ENCODE measurements at regions not wholly inside any gene's neighbourhood (a gene's known extent, or its start where the extent isn't known, plus 50 kb on each side); places are given as distances from the start of the nearest gene placed in this dataset.

DNA sequence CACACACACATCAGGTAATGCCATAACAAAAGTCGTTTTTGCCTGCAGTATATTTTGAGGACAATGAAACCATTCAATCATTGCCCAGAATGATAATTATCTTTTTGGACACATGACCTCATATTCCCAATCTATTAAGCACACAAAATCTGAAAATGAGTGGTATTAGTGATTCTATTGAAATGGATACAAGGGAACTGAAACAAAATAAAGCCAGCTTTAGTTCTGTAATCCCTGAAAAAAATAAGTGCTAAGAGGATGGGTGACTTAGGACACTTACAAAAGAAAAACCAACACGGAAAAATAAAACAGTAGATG, 128.3 kb upstream of the MAF start:
- H3K4me1 ChIP-seq (ENCODE audit: insufficient read depth, low read length, poor library complexity, severe bottlenecking): no peaks in the 10 kb centered on the region
- no peaks in the 10 kb centered on the region for H3K36me3 ChIP-seq (ENCODE audit: insufficient read depth, low read length, poor library complexity, severe bottlenecking)
- DNase-seq (ENCODE audit: low spot score): no peak
- TF ChIP-seq EZH2 (IDR thresholded peaks at IDR 0.05; ENCODE audit: borderline replicate concordance, low read depth, low read length, poor library complexity, severe bottlenecking): no peak
- TF ChIP-seq, protein P1, sequence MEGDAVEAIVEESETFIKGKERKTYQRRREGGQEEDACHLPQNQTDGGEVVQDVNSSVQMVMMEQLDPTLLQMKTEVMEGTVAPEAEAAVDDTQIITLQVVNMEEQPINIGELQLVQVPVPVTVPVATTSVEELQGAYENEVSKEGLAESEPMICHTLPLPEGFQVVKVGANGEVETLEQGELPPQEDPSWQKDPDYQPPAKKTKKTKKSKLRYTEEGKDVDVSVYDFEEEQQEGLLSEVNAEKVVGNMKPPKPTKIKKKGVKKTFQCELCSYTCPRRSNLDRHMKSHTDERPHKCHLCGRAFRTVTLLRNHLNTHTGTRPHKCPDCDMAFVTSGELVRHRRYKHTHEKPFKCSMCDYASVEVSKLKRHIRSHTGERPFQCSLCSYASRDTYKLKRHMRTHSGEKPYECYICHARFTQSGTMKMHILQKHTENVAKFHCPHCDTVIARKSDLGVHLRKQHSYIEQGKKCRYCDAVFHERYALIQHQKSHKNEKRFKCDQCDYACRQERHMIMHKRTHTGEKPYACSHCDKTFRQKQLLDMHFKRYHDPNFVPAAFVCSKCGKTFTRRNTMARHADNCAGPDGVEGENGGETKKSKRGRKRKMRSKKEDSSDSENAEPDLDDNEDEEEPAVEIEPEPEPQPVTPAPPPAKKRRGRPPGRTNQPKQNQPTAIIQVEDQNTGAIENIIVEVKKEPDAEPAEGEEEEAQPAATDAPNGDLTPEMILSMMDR (conservative IDR thresholded peaks at IDR 0.05; ENCODE audit: low read depth, low read length): no peak
- intact Hi-C loops (cut with micrococcal nuclease; ENCODE audit: unreplicated experiment): no loop called here
- ChIA-PET CTCF (no interaction called here), POLR2A (ENCODE audit: low non-redundant PET) (interaction anchor here (0.6 kb wide), 1 partner anchor 98 kb away, joined by 3 read pairs; no protein-coding TSS in a partner anchor)
- BruUV-seq (replicated peaks): no TSS peak
- no peak overlapping the region for H3K27ac ChIP-seq (ENCODE audit: low read depth, low read length, poor library complexity, severe bottlenecking)
- no peaks in the 10 kb centered on the region for H3K27me3 ChIP-seq (replicated peaks; ENCODE audit: insufficient read depth, low read depth, low read length, poor library complexity)
- peaks cover 4% of the 10 kb centered on the region for H3K9me3 ChIP-seq (ENCODE audit: low read depth, low read length, poor library complexity, severe bottlenecking)
- no peak overlapping the region for H3K4me3 ChIP-seq (ENCODE audit: low read depth, low read length, poor library complexity, severe bottlenecking)

- ChIA-PET POLR2A (ENCODE audit: low non-redundant PET) (no interaction called here), CTCF (no interaction called here)
- no peaks in the 10 kb centered on the region for H3K27me3 ChIP-seq (replicated peaks; ENCODE audit: insufficient read depth, low read depth, low read length, poor library complexity)
- DNase-seq (ENCODE audit: low spot score): no peak
- peaks cover 4% of the 10 kb centered on the region for H3K9me3 ChIP-seq (ENCODE audit: low read depth, low read length, poor library complexity, severe bottlenecking)
- H3K27ac ChIP-seq (ENCODE audit: low read depth, low read length, poor library complexity, severe bottlenecking): no peak overlapping the region
- no peaks in the 10 kb centered on the region for H3K4me1 ChIP-seq (ENCODE audit: insufficient read depth, low read length, poor library complexity, severe bottlenecking)
- TF ChIP-seq EZH2 (IDR thresholded peaks at IDR 0.05; ENCODE audit: borderline replicate concordance, low read depth, low read length, poor library complexity, severe bottlenecking): no peak
- TF ChIP-seq, protein P1 (conservative IDR thresholded peaks at IDR 0.05; ENCODE audit: low read depth, low read length): no peak
- no peak overlapping the region for H3K4me3 ChIP-seq (ENCODE audit: low read depth, low read length, poor library complexity, severe bottlenecking)
- no TSS peak for BruUV-seq (replicated peaks)
- H3K36me3 ChIP-seq (ENCODE audit: insufficient read depth, low read length, poor library complexity, severe bottlenecking): no peaks in the 10 kb centered on the region
- intact Hi-C loops (cut with micrococcal nuclease; ENCODE audit: unreplicated experiment): no loop called here
Measured at GRCh38 chr16:79728048-79728922, 127.7 kb upstream of the MAF start.

DNA sequence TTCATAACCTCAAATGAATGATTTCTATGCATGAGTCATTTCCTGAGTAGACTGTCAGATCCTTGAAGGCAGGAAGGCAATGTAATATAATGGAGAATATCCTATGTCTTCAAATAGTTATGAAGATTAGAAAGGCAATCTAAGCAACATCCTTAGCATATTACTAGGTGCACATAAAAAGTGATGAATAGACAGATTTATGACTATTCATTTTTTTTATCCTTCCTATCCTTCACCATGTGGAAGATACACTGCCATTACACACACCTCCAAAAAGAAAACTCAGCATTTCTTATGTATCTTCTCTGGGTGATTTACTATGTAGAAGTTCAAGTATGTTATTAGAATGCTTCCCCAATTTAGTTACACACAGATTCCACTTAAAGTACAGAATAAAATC, 126.4 kb upstream of the MAF start:
- ChIA-PET POLR2A (ENCODE audit: low non-redundant PET) (no interaction called here), CTCF (no interaction called here)
- Histone ChIP-seq H3K36me3 (ENCODE audit: insufficient read depth, low read length, poor library complexity, severe bottlenecking) (no peaks in the 10 kb centered on the region), H3K27ac (ENCODE audit: low read depth, low read length, poor library complexity, severe bottlenecking) (no peak overlapping the region), H3K4me3 (ENCODE audit: low read depth, low read length, poor library complexity, severe bottlenecking) (no peak overlapping the region), H3K9me3 (ENCODE audit: low read depth, low read length, poor library complexity, severe bottlenecking) (peaks cover 4% of the 10 kb centered on the region), H3K4me1 (ENCODE audit: insufficient read depth, low read length, poor library complexity, severe bottlenecking) (no peaks in the 10 kb centered on the region), H3K27me3 (replicated peaks; ENCODE audit: insufficient read depth, low read depth, low read length, poor library complexity) (no peaks in the 10 kb centered on the region)
- TF ChIP-seq, protein P1 (conservative IDR thresholded peaks at IDR 0.05; ENCODE audit: low read depth, low read length): no peak
- no peak for TF ChIP-seq EZH2 (IDR thresholded peaks at IDR 0.05; ENCODE audit: borderline replicate concordance, low read depth, low read length, poor library complexity, severe bottlenecking)
- no peak for DNase-seq (ENCODE audit: low spot score)
- intact Hi-C loops (cut with micrococcal nuclease; ENCODE audit: unreplicated experiment): no loop called here
- BruUV-seq (replicated peaks): no TSS peak
